Smooth muscle cell (in vitro differentiated cells): ENCODE measurements at regions not wholly inside any gene's neighbourhood (a gene's known extent, or its start where the extent isn't known, plus 50 kb on each side); places are given as distances from the start of the nearest gene placed in this dataset.

Experiments
- DNase-seq: peaks from one replicate; lab custom pipeline; 2025; ENCODE audit not compliant: unreplicated experiment; lab: John Stamatoyannopoulos, UW
- H2AFZ ChIP-seq: fragments of 200-600 bp; sonication (generic); 2 replicates; pipeline ENCODE4 v1.6.0; 2016; ENCODE audit warnings: antibody characterized with exemption, low read depth, mild to moderate bottlenecking
- H3F3A ChIP-seq: fragments of 200-600 bp; sonication (generic); 2 replicates; pipeline ENCODE4 v1.6.0; 2017; ENCODE audit warnings: antibody characterized with exemption, low read depth
- H3K27ac ChIP-seq: fragments of 200-600 bp; sonication (generic); 2 replicates; pipeline ENCODE4 v1.5.1; 2016; ENCODE audit warnings: low read depth, mild to moderate bottlenecking
- H3K27me3 ChIP-seq: fragments of 200-600 bp; sonication (generic); 2 replicates; pipeline ENCODE4 v1.6.1; 2016; ENCODE audit warnings: low read depth, mild to moderate bottlenecking
- H3K36me3 ChIP-seq: fragments of 200-600 bp; sonication (generic); 2 replicates; pipeline ENCODE4 v1.5.1; 2016; ENCODE audit warnings: low read depth
- H3K4me1 ChIP-seq: fragments of 200-600 bp; sonication (generic); 2 replicates; pipeline ENCODE4 v1.5.1; 2016; ENCODE audit warnings: low read depth
- H3K4me2 ChIP-seq: fragments of 200-600 bp; sonication (generic); 2 replicates; pipeline ENCODE4 v1.6.0; 2016; ENCODE audit warnings: mild to moderate bottlenecking
- H3K4me3 ChIP-seq: fragments of 200-600 bp; sonication (generic); 2 replicates; pipeline ENCODE4 v1.5.1; 2016; ENCODE audit warnings: mild to moderate bottlenecking
- H3K79me2 ChIP-seq: fragments of 200-600 bp; sonication (generic); 2 replicates; pipeline ENCODE4 v1.6.0; 2016; ENCODE audit warnings: low read depth, mild to moderate bottlenecking
- H3K9ac ChIP-seq: fragments of 200-600 bp; sonication (generic); 2 replicates; pipeline ENCODE4 v1.6.0; 2016; ENCODE audit warnings: low read depth
- H3K9me3 ChIP-seq: fragments of 200-600 bp; sonication (generic); replicated peaks from 2 replicates; pipeline ENCODE4 v1.5.1; 2016; ENCODE audit warnings: low read depth
- H4K20me1 ChIP-seq: fragments of 200-600 bp; sonication (generic); 2 replicates; pipeline ENCODE4 v1.6.0; 2016; ENCODE audit warnings: low read depth
- WGBS: methylation state at CpG from one replicate; pipeline ENCODE4 v1.1.7; 2016; ENCODE audit warnings: low lambda C conversion rate; 5-methylcytosine and 5-hydroxymethylcytosine counted together
- TF ChIP-seq, protein P1 (sequence below): fragments of 200-600 bp; sonication (generic); IDR thresholded peaks from 2 replicates; pipeline ENCODE4 v1.5.1; 2017; ENCODE audit warnings: borderline replicate concordance, mild to moderate bottlenecking, antibody characterized with exemption; ENCODE audit not compliant: insufficient read depth, poor library complexity, severe bottlenecking

DNA sequence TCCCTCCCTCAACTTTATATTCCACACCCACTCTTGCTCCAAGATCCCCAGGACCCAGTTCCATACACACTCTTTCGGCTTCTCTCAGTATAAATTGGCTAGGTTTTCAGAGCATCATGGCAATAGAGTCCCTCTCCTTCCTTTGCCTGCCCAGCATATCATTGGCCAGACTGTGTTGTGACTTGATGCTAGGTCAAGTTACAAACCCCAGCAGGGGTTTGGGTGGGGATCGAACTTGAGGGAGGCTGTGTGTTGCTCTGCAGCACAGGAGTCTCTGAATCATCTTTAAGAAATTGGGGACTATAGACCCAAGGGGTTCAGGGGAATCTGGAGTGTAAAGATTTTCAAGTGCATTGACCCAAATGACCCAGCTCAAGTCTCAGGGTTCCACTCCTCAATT is 477.5 kb upstream of the MEIS1 start:
- H3K27ac ChIP-seq: no peak overlapping the region
- H3F3A ChIP-seq: no peaks in the 10 kb centered on the region
- no peaks in the 10 kb centered on the region for H3K36me3 ChIP-seq
- no peak overlapping the region for H3K9ac ChIP-seq
- no peaks in the 10 kb centered on the region for H3K27me3 ChIP-seq
- TF ChIP-seq, protein P1, sequence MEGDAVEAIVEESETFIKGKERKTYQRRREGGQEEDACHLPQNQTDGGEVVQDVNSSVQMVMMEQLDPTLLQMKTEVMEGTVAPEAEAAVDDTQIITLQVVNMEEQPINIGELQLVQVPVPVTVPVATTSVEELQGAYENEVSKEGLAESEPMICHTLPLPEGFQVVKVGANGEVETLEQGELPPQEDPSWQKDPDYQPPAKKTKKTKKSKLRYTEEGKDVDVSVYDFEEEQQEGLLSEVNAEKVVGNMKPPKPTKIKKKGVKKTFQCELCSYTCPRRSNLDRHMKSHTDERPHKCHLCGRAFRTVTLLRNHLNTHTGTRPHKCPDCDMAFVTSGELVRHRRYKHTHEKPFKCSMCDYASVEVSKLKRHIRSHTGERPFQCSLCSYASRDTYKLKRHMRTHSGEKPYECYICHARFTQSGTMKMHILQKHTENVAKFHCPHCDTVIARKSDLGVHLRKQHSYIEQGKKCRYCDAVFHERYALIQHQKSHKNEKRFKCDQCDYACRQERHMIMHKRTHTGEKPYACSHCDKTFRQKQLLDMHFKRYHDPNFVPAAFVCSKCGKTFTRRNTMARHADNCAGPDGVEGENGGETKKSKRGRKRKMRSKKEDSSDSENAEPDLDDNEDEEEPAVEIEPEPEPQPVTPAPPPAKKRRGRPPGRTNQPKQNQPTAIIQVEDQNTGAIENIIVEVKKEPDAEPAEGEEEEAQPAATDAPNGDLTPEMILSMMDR: no peak
- no peak for DNase-seq
- no peak overlapping the region for H2AFZ ChIP-seq
- WGBS: 86% methylated on average over 2 of the region's 2 CpGs
- no peaks in the 10 kb centered on the region for H3K79me2 ChIP-seq
- H3K4me1 ChIP-seq: no peaks in the 10 kb centered on the region
- no peak overlapping the region for H3K4me2 ChIP-seq
- H3K9me3 ChIP-seq: no peaks in the 10 kb centered on the region
- H3K4me3 ChIP-seq: no peak overlapping the region
- H4K20me1 ChIP-seq: no peaks in the 10 kb centered on the region

DNA sequence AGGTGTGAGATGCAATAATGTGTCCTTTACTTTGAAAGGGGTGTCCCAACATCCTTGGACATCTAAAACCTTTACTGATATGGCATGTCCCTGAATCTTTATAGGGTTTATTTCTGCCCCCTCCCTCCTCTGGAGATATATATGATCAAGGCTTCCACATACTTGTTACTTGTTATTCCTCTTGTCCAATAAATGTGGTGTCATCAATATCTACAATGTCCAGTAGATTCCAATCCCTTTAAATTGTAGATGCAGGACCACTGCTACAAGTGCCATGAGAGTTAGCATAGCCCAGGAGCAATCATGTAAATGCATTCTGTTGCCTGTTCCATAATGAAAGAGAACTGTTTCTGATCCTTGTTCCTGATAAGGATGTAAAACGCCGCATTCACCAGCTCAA is 479.7 kb upstream of the MEIS1 start:
- TF ChIP-seq, protein P1: no peak
- Histone ChIP-seq H3K9ac (no peak overlapping the region), H3K27ac (no peak overlapping the region), H3K4me1 (no peaks in the 10 kb centered on the region), H3K27me3 (no peaks in the 10 kb centered on the region), H3K79me2 (no peaks in the 10 kb centered on the region), H4K20me1 (no peaks in the 10 kb centered on the region), H3K36me3 (no peaks in the 10 kb centered on the region), H3K9me3 (no peaks in the 10 kb centered on the region), H2AFZ (no peak overlapping the region), H3K4me2 (no peak overlapping the region), H3K4me3 (no peak overlapping the region), H3F3A (no peaks in the 10 kb centered on the region)
- no peak for DNase-seq
- WGBS: 59% methylated on average over 2 of the region's 2 CpGs

DNA sequence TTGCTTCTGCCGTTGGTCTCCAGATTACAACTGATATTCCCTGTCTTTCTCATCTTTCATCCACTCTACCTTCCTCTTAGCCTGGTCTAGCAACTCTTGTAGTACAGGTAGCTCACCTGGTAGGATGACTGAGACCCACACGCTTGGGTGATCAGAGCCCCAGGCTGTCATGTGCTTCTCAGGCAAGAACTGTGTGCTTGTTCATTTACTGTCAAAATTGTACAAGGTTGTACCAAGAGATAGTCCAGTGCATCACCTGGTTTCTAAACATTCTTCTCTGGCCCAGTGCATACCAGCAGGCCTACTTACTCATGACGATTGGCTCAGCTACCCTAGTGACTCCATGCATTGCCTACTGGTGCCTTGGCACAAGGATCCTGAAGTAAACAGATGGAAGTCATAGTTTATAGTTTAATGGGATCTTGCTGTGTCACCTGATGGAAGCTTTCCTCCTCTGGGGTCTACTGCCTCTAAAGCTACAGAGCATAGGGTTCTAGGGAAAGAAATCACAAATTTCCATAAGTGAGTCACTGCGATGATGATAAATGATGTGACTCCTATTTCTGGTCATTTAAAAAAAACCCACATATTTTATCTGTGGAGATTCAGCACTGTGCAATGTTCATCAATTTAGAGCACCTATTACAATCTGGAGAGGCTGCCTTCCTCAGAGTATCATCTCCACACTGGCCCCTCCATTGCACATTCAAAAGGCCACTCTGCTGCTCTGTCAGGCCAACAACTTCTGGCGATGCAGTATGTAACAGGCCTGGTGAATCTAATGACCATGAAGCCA is 481.8 kb upstream of the MEIS1 start:
- Histone ChIP-seq H3K27me3 (no peaks in the 10 kb centered on the region), H3K4me3 (no peak overlapping the region), H3K27ac (no peak overlapping the region), H3K4me2 (no peak overlapping the region), H3K79me2 (no peaks in the 10 kb centered on the region), H3K36me3 (no peaks in the 10 kb centered on the region), H2AFZ (no peak overlapping the region), H3K4me1 (no peaks in the 10 kb centered on the region), H4K20me1 (no peaks in the 10 kb centered on the region), H3K9ac (no peak overlapping the region), H3K9me3 (no peaks in the 10 kb centered on the region), H3F3A (no peaks in the 10 kb centered on the region)
- TF ChIP-seq, protein P1: no peak
- 91% methylated on average over 5 of the region's 5 CpGs for WGBS
- no peak for DNase-seq

DNA sequence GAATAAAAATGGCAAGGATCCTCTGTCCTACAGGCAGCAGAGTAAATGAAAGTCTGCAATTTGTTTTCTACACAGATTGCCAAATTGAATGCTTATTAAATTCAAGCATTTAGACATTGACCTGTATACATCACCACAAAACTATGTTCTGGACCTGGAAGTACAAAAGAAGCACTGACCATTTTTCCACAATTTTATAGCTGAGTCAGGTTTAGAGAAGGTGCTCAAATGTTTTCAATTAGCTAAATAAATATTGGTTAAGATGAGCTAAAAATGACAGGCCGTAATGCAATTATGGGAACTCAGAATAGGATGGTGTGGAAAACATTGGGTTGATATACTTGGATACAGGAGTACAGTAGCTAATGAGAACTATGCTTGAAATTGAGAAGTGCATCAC is 490.7 kb upstream of the MEIS1 start:
- H3F3A ChIP-seq: no peaks in the 10 kb centered on the region
- H3K9ac ChIP-seq: no peak overlapping the region
- H3K79me2 ChIP-seq: no peaks in the 10 kb centered on the region
- no peak overlapping the region for H3K27ac ChIP-seq
- H3K36me3 ChIP-seq: no peaks in the 10 kb centered on the region
- no peaks in the 10 kb centered on the region for H4K20me1 ChIP-seq
- H3K27me3 ChIP-seq: no peaks in the 10 kb centered on the region
- TF ChIP-seq, protein P1: no peak
- H2AFZ ChIP-seq: no peak overlapping the region
- H3K4me3 ChIP-seq: no peak overlapping the region
- WGBS: 100% methylated on average over 1 of the region's 1 CpG
- no peaks in the 10 kb centered on the region for H3K4me1 ChIP-seq
- no peak for DNase-seq
- H3K9me3 ChIP-seq: no peaks in the 10 kb centered on the region
- no peak overlapping the region for H3K4me2 ChIP-seq
